GM18867 (cell line): ENCODE measurements at regions not wholly inside any gene's neighbourhood (a gene's known extent, or its start where the extent isn't known, plus 50 kb on each side); places are given as distances from the start of the nearest gene placed in this dataset.

Experiments used
- ATAC-seq: cut with Tn5 transposase; IDR thresholded peaks from one replicate; pipeline ENCODE4 v1.9.1; 2021; ENCODE audit warnings: mild to moderate bottlenecking, moderate library complexity; ENCODE audit not compliant: unreplicated experiment

DNA sequence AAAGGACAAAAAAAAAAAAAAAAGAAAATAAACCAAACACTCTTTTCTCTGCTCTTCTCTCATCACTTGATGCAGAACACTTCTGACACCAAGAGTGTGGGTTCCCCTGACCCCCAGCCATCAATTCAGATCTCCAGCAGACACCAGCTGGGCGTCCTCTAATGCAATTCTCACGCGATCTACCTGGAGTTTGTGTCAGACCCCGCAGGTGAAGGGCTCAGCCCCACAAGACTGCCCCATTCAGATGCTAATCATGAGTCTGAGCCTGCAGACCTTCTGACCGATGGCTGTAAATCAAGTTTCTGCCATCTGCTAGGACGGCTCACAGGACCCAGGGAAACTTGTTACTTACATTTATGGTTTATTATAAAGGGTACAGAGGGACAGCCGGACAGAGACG, 133.6 kb upstream of the C1orf174 start:
- no peak for ATAC-seq

DNA sequence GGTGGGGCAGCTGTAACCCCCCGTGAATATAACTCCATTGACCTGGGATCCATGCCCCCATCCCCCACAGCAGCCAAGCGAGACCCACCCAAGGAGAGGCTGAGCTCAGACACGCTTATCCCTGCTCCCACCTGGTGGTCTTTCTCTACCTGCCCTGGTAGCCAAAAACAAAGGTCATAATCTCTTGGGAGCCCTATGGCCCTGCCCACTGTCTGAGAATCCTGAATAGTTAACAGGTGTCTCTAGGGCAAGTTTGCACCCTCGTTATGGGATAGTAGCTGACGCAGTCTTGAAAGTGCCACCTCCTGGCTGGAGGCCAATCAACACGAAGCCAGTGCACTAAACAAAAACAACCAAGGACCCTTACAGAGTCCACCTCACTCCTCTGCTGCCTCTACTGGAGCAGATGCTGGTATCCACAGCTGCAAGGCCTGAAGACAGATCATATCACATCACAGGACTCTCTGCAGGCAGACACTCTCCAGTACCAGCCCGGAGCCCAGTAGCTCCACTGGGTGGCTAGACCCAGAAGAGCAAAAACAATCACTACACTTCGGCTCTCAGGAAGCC, 134.3 kb upstream of the C1orf174 start:
- no peak for ATAC-seq

DNA sequence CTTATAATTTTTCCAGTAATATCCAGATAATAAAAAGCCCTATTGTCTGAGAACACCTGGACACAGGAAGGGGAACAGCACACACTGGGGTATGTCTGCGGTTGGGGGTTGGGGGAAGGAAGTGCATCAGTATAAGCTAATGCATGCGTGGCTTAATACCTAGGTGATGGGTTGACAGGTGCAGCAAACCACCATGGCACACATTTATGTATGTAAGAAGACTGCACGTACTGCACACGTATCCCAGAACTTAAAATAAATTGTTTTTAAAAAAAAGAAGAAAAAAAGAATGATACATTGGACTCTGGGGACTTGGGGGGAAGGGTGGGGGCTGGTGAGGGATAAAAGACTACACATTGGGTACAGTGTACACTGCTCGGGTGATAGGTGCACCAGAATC, 144.9 kb upstream of the C1orf174 start:
- ATAC-seq: no peak

DNA sequence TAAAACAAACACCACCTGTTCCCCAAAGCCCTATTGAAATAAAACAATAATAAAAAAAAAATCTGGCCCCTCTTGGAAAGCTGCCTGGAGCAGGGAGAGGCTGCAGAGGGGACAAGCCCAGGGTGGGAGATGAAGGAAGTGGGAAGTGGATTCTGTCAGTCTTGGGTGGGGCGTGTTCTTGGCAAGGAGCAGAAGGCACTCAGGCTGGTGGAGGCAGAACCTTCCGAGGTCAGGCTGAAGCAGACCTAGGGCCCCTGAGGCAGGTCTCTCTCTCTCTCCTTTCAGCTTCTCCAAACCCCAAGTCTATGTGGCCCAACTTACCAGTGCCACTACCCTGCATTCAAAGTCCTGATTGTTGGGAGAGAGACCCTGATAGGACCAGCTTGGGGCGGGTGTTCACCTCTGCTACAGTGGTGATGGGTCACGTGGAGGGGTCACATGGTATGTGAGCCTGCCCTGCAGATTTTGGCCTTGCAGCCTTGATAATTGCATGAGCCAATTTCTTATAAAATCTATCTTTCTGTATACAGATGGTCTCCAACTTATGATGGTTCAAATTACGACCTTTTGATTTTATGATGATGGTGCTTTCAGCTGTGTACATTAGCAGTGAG, 145.4 kb upstream of the C1orf174 start:
- ATAC-seq: no peak

DNA sequence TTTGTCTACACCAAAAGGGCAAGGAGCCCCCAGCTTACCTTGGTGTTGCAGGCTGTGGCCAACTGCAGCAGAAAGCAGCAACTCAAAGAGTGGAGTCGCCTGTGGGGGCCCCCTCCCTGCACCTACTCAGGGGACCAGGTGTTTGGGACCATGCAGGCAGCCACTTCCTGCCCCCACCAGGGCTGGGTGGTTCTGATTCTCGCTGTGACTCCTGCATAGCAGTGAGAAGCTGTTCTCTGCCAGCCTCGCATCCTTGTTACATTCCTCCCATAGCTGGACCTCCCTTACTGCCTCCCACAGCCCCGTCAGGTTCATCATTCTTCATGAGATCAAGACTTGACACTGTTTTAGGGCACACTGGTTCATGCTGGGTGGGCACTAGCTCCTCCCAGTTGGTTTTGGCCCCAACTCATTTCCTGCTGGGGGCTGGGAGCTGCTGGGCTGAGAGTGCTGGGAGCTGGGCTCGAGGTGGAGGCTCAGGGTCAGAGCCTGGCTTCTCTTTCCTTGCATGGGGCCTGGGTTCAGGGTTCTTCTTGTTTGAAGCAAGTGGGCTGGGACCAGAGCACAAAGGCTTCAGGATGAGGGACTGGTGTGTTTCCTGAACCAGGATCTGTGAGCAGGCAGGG, 146.9 kb upstream of the C1orf174 start:
- no peak for ATAC-seq

DNA sequence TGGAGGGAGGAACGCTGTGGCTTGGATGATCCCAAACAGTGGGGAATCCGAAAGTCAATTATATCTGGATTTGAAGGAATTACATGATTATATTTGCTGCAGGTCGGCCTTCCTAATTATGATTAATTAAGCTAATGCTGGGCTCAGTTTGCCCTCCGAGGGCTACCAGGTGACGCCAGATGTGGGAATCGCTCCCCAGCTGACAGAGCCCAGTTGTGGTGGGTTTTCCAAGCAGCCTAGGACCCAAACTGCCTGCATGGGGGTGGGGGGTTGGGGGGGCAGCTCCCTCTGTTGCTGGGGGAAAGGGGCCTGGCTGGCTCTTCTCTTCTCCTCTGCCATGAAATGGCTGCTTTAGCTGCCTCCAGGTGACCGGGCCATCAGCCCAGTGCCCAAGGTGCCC, 147.6 kb upstream of the C1orf174 start:
- no peak for ATAC-seq

DNA sequence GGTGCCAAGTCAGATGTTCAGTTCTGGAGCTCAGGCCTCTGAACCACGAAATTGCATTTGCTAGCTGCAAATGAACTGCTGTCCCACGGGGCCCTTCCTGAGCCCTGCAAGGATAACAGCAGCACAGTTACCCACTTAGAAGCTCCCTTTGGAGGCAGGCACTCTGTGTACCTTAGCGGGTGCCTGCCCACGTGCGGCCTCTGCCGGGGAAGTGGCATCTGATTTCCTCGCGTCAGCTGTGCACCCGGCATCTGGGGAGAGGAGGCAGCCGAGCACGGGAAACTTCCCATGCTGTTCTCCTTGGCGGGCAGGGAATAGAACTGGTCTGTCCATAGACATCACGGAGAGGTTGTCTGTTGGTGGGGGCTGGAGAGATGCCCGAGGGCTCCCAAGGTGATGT, 148.0 kb upstream of the C1orf174 start:
- no peak for ATAC-seq

DNA sequence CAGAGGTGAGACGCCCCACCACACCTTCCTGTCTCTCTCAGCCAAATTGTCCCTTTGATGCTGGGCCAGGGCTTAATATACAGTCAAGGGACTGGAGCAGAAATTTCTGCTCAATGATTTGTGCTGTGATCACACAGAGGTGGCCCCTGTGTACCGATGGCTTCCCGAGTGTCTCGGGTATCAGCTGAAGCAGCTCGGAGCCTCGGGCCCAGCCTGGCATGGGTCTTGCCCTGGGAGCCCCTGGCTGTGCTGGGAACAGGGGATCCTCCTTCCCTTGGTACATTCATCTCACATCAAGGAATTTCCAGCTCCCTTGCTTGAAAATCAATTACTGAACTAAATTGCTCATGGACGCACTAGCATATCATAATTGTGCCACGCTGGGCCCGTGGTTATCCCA, 148.8 kb upstream of the C1orf174 start:
- ATAC-seq: no peak

DNA sequence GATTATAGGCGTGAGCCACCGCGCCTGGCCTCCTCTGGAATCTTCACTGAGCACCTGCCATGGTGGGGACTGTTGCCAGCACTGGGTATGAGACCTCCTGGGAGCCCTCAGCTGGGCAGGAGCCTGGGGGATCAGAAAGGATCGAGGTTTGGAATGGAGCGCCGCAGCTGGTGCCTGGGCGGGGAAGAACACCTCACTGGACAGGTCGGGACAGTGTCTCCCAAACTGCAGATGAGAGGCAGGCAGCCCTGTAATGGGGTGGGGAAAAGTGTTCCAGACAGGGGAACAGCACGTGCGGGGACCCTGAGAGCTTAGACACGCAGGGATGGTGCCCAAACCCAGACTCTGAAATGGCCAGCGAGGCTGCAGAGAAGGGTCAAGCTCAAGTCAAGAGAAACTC, 150.9 kb upstream of the C1orf174 start:
- no peak for ATAC-seq

DNA sequence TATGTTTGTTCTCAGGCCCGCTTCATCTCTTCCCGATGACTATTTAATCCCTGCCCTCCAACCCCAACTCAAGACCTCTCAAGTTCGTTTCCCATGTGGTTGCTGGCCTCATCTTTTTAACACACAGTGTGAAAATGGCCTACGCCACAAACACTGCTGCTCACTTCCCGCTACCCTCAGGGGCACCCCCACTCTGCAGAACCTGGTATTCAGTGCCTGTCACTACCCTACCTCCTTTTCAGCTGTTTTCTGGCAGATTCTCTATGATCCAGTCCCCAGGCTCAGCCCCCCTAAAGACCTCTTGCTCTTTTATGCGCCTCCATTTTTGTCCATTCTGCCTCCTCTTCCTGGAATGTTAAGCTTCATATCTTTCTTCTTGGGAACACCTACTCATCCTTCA, 152.6 kb upstream of the C1orf174 start:
- no peak for ATAC-seq

DNA sequence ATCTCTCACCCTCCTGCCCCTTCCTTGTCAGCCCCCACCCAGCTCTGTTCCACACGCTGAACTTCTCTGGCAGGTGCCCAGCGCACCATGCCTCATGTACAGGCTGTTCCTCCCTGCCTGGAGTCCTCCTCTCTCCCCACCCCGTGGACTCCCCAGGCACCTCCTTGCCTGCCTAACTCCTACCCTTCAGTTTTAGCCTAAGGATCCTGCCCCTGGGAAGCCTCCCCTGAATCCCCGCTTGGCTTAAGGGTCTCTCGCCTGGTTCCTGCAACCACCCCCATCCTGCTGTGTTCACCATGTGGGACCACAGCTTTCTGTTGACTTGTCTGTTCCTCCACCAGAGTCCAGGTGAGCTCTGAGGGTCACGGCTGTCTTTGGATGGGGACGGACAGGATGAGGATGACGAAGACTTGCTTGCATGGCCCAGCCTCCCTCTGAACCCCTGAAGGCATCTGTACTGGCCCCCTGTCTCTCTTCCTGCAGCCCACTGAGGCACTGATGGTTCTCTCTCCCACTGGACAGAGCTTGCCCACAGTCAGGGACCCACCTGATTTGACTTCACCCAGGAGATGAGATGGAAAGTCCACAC, 153.2 kb upstream of the C1orf174 start:
- no peak for ATAC-seq

DNA sequence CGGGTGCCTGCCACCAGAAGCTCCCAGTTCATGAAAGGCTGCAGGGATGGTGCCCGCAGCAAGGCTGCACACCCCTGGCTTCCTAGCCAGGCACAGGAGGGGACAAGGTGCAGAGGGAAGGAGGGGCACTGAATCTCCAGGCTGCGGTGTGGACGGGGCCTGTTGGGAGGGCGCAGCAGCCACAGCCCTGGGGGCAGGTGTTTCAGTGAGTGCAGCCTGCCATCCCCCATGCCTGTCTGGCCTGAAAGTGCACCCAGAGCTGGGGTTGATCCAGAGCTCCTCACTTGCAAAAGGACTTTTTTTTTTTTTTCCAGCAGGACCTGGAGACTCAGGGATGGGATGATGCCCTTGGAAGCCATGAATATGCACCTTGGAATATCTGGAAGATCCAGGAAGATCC, 153.7 kb upstream of the C1orf174 start:
- no peak for ATAC-seq

DNA sequence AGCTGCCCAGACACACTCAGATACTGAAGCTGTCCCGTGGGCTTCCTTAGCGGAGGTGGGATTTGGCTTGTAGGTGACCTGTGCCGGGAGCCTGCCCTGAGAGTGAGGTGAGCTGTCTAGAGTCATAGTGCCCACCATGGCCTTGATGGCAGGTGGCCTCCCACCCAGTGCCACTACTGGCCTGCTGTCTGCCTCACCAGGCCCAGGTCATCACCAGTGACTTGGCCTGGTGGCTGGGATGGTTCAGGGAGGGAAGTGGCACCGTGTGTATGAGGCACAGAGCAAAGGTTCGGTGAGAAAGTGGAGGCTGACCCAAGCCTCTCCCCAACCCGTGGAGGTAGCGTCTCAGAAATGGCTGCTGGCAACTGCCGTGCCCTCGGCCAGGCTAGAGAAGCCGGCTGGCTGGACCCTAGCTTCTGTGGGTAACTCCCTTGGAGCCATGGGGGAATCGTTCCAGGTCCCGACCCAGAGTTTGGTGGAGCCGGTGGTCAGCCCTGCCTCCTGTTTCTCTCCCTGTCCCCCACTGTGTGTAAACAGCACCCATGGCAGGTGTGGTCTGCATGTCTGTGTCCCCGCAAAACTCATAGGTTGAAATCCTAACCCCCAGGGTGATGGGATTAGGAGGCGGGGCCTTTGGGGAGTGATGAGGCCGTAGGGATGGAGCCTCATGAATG, 155.4 kb upstream of the C1orf174 start:
- ATAC-seq: no peak

DNA sequence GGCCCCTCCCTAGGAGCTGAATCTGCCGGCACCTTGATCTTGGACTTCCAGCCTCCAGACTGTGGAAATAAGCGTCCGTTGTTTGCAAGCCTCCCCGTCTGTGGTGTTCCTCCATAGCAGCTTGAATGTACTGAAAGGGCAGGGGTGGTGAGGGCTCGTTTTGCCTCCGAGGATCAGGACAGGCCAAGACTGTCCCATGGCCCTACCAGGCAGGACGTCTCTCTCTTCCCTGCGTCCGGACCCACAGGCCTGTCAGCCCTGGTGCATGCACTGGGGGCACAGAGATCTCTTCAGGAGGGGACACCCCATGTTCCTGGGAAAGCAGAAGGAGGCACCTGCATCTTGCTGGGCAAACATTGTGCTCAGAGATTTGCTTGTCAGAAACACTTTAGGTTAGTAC, 156.3 kb upstream of the C1orf174 start:
- ATAC-seq: no peak

DNA sequence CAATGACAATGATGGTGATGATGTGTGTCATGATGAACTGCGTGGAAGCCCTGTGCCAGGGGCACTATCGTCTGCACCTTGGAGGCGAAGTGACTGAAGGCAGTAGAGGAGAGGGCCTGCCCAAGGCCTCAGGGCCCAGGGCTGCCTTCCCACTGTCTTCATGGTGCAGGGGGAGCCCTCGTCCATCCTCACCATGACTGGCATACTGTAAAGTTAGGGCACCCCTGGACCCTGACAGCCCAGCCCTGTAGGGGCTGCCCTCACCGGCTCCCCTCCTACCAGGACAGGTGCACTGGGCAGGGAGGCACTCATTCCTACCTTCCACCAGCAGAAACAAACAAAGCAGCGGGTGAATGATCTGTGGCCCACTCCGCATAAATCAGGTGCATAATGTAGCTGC, 156.9 kb upstream of the C1orf174 start:
- no peak for ATAC-seq

DNA sequence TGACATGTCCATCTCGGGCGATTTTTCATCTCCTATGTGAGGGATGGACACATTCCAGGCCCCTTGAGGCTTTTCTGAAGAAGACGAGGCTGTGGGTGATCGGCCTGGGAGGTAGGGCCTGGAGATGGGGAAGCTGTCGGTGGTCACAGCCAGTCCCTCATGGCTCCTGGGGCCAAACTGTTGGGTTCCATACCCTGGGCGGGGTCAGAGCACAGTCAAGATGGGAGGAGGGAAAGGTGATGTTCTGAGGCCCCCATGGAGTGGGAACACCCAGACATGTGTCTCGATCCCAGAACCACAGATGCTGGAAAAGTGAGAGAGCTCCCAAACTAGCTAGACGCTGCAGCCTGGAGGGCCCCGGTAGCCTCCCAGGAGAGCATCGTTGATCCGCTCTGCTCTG, 157.5 kb upstream of the C1orf174 start:
- no peak for ATAC-seq

DNA sequence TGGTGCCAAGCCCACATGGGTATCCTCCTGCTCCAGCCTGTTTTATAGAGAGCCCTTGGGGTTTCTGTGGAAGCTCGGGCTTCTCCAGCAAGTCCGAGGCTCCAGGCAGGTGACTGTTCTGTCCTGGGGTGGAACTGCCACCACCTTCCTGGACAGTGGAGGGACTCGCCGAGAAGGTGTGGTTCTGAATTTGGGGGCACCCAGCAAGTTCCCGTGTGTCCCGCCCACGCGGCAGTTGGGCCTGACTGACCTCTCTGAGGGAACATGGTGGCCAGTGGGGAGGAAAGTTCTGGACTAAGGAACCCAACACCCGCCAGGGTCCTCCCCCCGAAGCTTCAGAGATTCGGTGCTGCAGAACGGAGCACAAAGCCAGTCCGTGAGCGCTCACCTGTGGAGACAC, 158.1 kb upstream of the C1orf174 start:
- no peak for ATAC-seq

DNA sequence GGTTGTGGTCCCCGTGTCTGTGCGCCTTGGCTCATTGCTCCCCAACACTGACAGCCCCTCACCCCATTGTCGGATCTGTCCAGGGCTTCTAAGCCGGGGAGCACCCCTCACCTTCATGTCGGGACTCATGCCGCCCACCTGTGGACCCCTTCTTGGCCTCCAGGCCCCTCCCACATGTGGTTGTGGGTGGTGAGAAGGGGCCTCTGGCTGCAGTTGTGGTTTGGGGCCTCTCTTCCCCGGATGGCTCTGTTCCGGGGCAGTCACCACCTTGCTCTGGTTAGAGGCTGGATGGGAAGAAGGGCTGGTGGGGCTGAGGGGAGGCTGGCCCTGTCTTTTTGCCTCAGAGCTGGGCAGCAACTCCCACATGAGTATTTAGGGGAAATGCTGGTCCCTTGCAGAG, 158.6 kb upstream of the C1orf174 start:
- no peak for ATAC-seq

DNA sequence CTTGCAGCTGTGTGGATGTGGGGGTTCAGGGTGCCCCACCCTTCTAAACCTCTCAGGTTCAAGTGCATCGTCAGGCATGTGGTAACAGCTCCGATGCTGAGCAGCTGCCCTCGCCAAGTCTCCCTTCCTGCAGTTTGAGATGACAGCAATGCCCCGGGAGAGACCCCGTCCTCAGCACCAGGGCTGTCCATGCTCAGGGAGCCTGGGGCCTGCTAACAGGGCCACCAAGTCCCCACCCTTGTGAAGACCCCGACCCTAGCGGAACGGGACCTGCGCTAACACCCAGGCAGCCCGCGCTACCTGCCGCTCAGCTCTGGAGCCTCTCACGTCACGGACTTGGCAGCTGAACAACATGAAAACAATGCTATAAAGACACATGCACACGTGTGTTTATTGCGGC, 159.2 kb upstream of the C1orf174 start:
- no peak for ATAC-seq

DNA sequence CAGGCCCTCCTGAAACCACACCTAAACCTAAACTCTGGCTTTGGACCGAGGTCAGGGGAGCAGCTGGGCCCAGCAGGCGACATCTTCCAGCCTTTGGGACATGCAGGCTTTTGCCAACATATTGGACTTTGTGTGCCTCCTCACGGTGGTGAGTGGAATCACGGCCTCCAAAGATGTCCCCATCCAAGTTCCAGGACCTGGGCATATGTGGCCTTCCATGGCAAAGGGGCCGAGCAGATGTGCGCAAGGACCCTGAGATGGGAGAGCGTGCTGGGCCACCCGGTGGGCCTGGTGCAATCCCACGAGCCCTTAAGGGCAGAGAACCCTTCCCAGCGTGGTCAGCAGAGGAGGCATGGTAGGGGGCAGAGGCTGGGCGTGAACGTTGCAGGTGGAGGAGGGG, 160.8 kb upstream of the C1orf174 start:
- ATAC-seq: no peak

DNA sequence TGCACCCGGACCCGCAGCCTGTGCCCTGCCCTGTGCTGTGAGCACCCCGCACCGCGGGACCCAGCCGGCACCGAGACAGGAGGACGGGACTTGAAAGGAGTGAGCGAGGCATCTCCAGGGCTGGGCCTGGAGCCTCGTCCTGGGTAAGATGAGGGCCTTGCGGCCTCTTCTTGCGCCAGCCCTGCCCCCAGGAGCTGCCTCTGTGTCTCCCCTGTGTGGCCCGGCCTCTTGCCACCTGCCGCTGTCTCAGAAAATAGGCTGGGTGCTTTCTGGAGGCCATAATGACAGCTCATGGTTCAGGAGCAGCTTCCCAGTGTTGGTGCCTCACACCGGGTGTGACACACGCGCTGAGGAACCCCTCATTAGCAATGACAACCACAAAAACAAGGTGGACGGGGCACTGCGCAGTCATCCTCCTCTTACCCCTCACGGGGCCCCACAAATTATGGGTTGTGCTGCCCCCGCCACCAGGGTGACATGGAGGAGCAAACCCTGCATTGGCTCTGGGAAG, 161.5 kb upstream of the C1orf174 start:
- ATAC-seq: no peak

DNA sequence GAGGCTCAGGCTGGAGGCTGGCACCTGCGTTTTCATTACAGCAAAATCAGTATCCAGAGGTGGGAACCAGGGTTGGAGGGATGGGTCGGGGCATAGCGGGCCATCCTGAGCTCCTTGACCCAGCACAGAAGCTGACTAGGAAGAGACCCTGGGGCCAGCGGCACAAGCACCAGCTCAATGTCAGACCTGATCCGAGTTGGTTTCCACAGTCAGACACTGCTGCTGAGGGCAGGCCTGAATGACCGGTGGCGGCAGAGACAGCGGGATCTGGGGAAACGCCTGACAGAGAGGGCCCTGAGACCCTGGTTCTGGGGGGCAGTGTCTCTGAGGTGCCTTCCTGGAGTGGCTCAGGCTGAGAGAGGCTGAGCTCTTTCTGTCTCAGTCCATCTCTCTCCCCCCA, 162.0 kb upstream of the C1orf174 start:
- no peak for ATAC-seq
